ENCODE measurements at regions not wholly inside any gene's neighbourhood (a gene's known extent, or its start where the extent isn't known, plus 50 kb on each side); places are given as distances from the start of the nearest gene placed in this dataset.

- no peaks in the 10 kb centered on the region for H3K36me3 ChIP-seq (ENCODE audit: control insufficient read depth, insufficient read depth, low read length)
- no peak overlapping the region for H3K4me3 ChIP-seq (ENCODE audit: low read depth, low read length)
- ChIA-PET CTCF (no interaction called here), POLR2A (no interaction called here)
- H3K27me3 ChIP-seq (ENCODE audit: control insufficient read depth, insufficient read depth, low read length) = no peaks in the 10 kb centered on the region
- TF ChIP-seq, protein P1, sequence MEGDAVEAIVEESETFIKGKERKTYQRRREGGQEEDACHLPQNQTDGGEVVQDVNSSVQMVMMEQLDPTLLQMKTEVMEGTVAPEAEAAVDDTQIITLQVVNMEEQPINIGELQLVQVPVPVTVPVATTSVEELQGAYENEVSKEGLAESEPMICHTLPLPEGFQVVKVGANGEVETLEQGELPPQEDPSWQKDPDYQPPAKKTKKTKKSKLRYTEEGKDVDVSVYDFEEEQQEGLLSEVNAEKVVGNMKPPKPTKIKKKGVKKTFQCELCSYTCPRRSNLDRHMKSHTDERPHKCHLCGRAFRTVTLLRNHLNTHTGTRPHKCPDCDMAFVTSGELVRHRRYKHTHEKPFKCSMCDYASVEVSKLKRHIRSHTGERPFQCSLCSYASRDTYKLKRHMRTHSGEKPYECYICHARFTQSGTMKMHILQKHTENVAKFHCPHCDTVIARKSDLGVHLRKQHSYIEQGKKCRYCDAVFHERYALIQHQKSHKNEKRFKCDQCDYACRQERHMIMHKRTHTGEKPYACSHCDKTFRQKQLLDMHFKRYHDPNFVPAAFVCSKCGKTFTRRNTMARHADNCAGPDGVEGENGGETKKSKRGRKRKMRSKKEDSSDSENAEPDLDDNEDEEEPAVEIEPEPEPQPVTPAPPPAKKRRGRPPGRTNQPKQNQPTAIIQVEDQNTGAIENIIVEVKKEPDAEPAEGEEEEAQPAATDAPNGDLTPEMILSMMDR (IDR thresholded peaks at IDR 0.05; ENCODE audit: insufficient read depth, low read depth, low read length) = no peak
- no peak for DNase-seq (ENCODE audit: low read depth)
Observed at GRCh38 chr2:21981127-21981526, 857.4 kb downstream of the TDRD15 start.

DNA sequence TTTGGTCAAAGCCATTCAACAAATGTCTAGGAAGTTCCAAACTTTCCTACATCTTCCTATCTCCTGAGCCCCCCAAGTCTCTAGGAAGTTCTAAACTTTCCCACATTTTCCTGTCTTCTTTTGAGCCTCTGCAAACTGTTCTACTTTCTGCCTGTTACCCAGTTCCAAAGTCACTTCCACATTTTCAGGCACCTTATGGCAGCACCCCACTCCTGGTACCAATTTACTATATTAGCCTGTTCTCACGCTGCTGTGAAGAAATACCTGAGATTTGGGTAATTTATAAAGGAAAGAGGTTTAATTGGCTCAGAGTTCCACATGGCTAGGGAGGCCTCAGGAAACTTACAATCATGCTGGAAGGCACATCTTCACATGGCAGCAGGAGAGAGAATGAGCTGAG is 869.2 kb downstream of the TDRD15 start:
- Histone ChIP-seq H3K4me3 (ENCODE audit: low read depth, low read length) (no peak overlapping the region), H3K36me3 (ENCODE audit: control insufficient read depth, insufficient read depth, low read length) (no peaks in the 10 kb centered on the region), H3K27me3 (ENCODE audit: control insufficient read depth, insufficient read depth, low read length) (no peaks in the 10 kb centered on the region)
- ChIA-PET CTCF (no interaction called here), POLR2A (no interaction called here)
- DNase-seq (ENCODE audit: low read depth) = no peak
- TF ChIP-seq, protein P1 (IDR thresholded peaks at IDR 0.05; ENCODE audit: insufficient read depth, low read depth, low read length) = no peak

- no peaks in the 10 kb centered on the region for H3K36me3 ChIP-seq (ENCODE audit: control insufficient read depth, insufficient read depth, low read length)
- no peak overlapping the region for H3K4me3 ChIP-seq (ENCODE audit: low read depth, low read length)
- ChIA-PET CTCF (no interaction called here), POLR2A (no interaction called here)
- TF ChIP-seq, protein P1 (IDR thresholded peaks at IDR 0.05; ENCODE audit: insufficient read depth, low read depth, low read length) = no peak
- no peaks in the 10 kb centered on the region for H3K27me3 ChIP-seq (ENCODE audit: control insufficient read depth, insufficient read depth, low read length)
- DNase-seq (ENCODE audit: low read depth) = no peak
Observed at GRCh38 chr2:21996339-21996738, 872.6 kb downstream of the TDRD15 start.

- H3K4me3 ChIP-seq (ENCODE audit: low read depth, low read length) = no peak overlapping the region
- ChIA-PET POLR2A (no interaction called here), CTCF (no interaction called here)
- H3K27me3 ChIP-seq (ENCODE audit: control insufficient read depth, insufficient read depth, low read length) = no peaks in the 10 kb centered on the region
- H3K36me3 ChIP-seq (ENCODE audit: control insufficient read depth, insufficient read depth, low read length) = no peaks in the 10 kb centered on the region
- TF ChIP-seq, protein P1 (IDR thresholded peaks at IDR 0.05; ENCODE audit: insufficient read depth, low read depth, low read length) = no peak
- no peak for DNase-seq (ENCODE audit: low read depth)
Observed at GRCh38 chr2:21999522-21999921, 875.8 kb downstream of the TDRD15 start.

DNA sequence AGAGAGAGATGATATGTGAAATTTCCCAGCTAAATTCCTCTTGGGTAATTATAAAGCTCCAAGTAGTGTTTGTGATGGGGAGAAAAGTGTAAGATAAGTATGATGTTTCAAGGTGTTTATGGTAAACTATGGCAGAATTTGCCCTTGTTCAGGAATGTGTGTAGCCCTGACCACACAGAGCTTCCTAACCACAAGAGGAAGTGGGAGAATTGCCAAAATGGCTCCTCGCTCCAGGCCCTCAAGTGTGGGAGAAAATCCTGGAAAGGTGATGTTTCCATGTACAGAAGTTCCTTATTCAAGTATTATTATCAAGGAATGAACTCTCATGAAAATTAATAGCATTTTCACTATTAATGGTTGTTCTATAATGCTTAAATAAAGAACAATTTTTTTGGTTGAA is 878.3 kb downstream of the TDRD15 start:
- no peak overlapping the region for H3K4me3 ChIP-seq (ENCODE audit: low read depth, low read length)
- H3K36me3 ChIP-seq (ENCODE audit: control insufficient read depth, insufficient read depth, low read length) = no peaks in the 10 kb centered on the region
- no peak for DNase-seq (ENCODE audit: low read depth)
- POLR2A ChIA-PET = no interaction called here
- TF ChIP-seq, protein P1 (IDR thresholded peaks at IDR 0.05; ENCODE audit: insufficient read depth, low read depth, low read length) = no peak
- H3K27me3 ChIP-seq (ENCODE audit: control insufficient read depth, insufficient read depth, low read length) = no peaks in the 10 kb centered on the region
- CTCF ChIA-PET = interaction anchor here (0.6 to 1.1 kb wide), 2 partner anchors 8 to 17 kb away, joined by 3 to 5 read pairs; no protein-coding TSS in a partner anchor

Data from BJ (cell line).